CD4-positive, alpha-beta T cell treated with Interferon alpha-2 for 1 hour (primary cell): ENCODE measurements at regions not wholly inside any gene's neighbourhood (a gene's known extent, or its start where the extent isn't known, plus 50 kb on each side); places are given as distances from the start of the nearest gene placed in this dataset.
"Not testable (repeated sequence)": the region's sequence is repeated elsewhere in the genome, so short reads cannot be mapped to it uniquely, and the experiment has no call there.

ENCODE experiments used
- DNase-seq, 2 donors: peaks; one replicate each; pipeline ENCODE4 v3.0.0-alpha.2; 2020 to 2022

DNA sequence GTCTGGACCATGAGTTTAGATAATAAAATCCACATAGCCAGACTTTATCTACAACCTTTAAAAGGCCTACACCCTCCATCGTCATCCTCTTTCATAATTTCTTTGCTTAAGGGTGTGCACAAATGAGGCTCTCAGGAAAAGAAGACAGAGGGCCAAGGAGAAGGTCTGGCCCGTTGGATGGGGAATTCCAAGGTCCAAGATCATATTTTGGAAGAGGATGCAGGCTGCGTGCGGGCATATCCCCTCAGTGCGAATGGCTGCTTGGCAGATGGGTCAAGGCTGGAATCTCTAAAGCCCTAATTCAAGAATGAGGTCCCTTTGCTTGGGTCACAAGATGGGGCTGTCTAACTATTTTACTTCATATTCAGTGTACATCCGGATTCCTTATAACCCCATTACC lies 782.2 kb upstream of the NCAM2 start:
- DNase-seq, result no peak

DNA sequence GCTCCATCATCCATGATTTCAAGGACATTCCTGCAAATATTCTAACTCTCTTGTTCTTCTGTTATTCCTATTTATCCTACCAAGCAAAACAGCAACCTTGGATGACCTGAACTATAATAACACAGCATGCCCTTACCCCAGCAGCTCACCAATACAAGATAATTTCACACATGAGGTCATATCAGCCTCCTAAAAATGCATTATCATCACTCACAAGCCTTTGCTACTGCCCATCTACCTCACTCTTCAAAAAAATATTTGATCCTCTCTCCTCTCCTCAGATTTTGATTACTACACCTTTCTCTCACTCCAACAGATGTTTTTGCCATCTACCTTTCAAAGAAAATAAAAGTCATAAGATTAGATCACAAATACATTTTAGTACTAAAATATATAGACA lies 777.6 kb upstream of the NCAM2 start:
- DNase-seq, result no peak

DNA sequence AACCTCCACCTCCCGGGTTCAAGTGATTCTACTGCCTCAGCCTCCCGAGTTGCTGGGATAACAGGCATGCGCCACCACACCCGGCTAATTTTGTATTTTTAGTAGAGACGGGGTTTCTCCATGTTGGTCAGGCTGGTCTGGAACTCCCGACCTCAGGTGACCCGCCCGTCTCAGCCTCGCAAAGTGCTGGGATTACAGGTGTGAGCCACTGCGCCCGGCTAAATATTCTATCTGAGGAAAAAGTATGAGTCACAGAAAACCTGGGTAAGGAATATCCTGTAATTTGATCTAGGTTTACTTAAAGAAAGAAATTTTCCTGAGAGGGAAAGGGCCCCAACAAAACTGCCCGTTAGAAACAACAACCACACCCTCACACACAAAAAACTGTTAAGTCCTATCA lies 776.2 kb upstream of the NCAM2 start:
- DNase-seq, result not testable (repeated sequence)

DNA sequence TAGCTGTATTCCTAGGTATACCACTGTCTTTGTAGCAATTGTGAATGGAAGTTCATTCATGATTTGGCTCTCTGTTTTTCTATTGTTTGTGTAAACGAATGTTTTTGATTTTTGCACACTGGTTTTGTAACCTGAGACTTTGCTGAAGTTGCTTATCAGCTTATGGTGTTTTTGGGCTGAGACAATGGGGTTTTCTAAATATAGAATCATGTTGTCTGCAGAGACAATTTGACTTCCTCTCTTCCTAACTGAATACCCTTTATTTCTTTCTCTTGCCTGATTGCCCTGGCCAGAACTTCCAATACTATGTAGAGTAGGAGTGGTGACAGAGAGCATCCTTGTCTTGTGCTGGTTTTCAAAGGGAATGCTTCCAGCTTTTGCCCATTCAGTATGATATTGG lies 761.6 kb upstream of the NCAM2 start:
- DNase-seq, result not testable (repeated sequence)

DNA sequence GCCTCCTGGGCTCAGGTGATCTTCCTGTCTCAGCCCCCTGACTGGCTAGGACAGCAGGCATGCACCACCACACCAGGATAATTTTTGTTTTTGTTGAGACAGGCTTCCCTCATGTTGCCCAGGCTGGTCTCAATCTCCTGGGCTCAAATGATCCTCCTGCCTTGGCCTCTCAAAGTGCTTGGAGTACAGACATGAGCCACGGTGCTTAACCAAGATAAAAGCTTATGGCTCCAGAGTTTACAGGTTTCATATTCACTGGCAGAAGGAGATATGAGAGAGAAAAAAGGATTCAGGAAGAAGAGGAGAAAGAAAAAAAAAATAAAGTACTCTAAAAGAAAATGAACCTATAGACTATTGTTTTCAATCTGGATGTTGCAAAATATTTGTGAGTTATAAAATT lies 748.8 kb upstream of the NCAM2 start:
- DNase-seq, result no peak

DNA sequence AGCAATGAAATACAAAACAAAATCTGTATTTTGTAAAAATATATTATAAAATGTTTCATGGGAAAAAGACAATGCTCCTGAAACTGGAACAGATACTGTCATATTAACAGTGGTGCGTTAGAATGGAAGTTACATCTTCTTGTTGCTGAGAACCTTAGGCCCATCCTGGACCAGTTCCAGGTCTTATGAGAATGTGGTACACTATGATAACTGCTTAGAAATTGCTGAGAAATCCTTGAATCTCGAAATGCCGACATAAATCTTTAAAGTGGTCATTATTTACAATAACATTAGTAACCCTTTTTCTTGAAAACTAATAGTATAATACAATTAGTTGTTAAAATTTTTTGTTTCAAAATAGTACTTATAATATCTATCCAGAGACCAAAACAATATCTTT lies 747.9 kb upstream of the NCAM2 start:
- no peak for DNase-seq

DNA sequence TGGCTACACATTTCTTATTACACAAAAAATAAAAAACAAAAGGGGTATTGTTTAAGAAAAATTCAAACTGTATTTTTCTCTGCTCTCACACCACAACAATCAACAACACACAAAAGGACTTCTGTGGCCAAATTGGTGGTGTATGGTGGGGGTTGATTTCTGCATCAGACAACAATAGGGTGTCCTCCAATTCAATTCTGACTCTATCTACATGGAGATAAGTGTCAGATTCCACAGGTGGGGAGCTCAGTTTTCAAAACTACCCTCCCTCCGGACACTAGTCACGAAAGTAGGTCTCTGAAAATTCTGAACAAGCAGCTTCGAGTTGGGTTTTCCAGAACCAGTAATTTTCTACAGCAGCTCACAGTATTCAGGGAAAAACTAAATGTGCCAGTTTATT lies 744.9 kb upstream of the NCAM2 start:
- no peak for DNase-seq

DNA sequence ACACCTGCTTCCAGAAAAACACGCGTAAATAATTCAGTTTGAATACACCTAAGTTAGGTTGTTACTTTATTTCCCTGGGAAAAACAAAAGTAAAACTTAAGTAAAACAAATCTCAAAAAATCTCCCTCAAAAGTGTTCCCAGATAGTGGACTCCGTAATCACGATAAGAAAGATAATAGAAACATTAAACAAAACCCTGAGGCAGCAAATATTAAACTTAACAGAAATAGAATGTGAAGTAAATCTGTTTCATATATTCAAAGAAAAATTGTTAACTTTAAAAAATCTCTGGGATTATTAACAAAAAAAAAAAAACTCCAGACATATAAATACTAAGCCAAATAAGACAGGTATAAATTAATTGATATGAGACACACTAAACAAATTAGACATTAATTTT lies 743.2 kb upstream of the NCAM2 start:
- DNase-seq, result no peak

DNA sequence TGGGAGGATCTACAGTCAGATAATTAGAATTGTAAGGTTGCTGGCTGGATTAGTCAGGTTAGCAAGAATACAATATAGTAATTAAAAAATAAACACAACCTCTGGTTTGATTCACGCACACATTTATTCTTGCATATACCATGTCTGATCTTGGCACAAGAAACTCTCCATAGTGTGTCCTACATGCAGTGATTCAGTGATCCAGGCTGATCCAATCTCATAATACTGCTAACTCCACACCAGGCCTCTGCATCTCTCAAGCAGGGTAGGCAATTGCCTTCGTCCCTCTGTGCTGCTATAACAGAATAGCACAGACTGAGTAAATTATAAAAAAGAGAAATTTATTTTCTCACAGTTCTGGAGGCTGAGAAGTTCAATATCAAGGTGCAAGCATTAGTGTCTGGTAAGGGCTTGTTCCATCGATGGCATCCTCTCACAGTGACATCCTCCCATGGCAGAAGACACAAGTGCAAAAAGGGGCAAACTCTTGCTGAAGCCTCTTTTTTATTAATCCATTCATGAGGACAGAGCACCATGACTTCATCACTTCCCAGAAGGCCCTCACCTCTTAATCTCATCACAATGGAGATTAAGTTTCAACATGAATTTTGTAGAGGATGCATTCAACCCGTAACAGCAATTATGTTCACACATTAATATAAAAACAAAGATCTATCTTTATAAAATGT lies 741.0 kb upstream of the NCAM2 start:
- DNase-seq, result no peak

DNA sequence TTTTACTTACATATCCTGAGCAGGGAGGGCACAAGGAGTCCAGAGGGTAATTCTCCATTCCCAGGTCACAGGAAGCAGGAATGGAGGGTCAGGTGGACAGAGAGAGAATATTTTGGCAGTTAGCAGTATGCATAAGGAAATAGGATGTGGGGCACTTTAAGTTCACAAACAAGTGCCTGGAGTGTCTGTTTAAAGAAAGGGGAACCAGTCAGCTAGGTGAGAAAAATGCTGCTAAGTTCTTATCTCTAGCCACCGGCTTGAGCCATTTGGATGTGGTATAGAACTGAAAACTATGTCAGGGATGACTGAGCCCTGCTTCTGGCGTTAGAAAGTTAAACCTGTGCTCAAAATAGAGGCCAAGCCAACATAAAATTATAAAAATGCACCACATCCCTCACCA lies 739.7 kb upstream of the NCAM2 start:
- no peak for DNase-seq

DNA sequence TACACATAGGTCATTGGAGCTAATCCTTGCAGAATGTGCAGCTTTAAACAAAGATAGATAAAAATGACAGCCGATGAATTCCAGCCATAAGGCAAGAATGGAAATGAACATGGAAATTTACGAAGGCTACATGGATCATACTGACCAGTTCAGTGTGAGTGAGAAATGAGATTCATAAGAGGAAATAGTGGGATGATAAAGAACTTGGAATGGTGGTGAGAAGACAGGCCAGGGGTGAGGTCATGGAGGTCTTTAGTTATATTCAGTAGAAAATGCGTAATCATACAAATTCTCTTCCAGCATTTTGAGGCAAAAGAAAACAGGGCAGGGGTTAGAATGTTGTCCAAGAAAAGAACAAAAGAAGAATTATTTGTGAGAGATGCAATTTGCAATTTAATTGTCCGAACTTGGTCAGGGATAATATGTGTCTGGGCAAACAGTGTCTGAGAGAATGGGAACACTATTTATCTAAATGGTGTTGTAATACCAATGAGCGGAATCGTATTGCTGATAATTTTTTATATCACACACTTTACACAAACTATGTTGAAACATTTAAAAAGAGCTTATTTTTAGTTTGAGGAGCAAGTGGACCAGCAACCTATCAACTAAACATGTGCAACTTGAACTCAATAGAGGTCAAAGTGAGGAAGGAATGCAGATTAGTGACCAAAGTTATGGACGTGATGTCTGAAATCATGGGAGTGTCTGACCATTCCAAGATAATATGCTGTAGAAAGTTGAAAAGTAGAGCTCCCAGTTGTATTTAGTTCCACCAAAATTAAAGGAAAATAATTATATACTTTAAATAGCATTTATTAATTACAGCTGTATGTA lies 739.0 kb upstream of the NCAM2 start:
- DNase-seq, result no peak

DNA sequence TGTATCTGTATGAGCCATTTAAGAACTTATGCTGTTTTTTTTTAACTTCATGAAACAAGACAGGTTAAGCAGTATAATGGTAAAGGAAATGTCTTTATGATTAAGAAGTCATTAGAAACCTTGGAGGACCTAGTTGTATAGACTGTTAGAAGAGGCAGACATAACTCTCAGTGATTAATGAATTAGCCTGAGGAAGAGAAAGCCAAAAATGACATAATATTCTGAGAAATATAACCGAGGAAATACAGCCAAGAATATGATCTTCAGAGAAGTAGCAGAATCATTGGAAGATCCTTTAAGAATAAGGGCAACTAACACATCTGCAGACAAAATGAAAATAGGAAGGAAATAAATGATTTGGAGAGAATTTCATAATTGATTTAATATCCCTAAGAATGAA lies 738.1 kb upstream of the NCAM2 start:
- no peak for DNase-seq

DNA sequence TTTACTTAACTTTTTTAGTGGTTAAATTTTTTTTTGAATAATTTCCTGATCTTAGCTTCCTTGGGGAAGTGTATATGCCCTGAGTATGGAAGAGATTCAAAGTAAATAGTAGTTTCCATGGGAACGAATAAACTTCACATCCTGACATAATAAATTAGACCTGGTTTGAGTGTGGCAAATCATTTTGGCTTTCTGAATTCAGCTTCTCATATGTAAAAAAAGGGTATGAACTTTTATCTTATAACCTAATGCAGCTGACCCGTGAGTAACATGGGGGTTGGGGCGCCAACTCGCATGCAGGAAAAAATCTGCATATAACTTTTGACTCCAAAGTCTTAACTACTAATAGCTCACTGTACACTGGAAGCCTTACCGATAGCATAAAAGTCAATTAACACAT lies 736.8 kb upstream of the NCAM2 start:
- DNase-seq, result no peak

DNA sequence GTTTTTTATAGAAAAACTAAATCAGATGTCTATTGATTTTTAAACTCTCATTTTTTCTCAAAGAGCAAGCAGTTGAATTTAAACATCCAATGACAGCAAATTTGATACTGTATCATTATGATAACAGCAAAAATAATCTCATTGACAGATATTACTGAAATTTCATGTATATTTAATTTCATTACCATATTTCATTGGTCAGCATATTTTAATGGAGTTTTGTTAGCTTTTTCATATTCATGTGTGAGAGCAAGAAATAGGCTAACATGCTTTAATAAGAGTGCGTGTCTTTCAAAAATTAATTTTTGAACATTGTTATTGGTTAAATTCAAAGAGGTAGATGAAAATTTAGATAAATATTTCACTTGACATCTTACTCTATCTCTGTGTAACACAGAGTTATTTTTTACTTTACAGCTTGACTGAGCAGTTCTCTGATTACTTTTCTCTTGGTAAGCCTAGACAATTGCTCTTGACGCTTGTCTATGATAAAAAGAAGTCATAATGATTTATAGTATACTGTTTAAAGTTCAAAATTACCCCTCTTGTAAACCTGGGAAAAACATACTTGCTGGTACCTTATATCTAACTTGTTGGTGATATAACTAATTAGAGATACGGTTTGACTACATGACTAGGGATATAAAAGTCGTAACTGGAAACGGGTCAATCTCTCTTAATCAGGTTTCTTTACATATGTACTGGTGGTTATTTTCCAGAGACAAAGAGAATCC lies 732.3 kb upstream of the NCAM2 start:
- DNase-seq, result no peak

DNA sequence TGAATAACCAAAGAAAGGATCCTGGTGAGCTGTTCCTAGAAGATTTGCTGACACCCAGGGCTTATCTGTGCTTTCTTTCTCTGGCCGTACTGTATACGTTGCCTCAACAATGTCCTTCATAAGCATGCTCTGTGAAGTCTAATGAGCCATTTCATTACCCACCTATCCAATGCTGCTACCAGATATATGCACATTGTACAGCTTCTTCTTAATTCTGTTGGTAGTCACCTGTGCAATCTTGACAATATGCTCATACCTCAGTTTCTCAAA lies 731.8 kb upstream of the NCAM2 start:
- no peak for DNase-seq

DNA sequence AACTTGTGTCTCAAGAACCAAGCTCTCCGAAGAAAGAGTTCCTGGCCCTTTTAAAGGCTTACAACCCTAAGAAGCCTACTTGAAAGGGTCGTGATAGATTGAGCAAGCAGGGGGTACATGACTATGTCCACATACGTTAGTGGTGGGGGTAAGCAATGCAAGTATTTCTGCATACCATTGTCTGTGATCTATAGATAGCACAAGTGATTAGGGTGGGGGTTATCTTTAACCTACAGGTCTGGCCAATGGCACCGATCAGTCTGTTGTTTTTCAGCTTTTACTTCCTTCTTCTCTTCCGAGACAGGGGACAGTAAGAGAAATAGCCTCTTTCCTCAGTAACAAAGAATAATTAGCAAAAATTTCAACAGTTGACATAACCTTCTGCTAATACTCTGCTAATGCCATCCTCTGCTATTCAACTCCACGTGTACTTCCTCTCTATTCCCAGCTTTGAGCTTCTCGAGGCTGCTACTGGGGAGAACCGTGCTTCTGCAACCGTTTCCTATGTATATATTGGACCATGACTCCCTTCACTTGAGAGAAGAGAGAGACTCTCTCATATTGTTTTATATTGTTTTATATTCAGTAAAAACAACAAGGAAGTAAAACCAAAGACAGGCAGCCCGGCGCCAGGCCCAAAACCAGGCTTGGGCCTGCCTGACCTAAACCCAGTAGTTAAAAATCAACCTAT lies 727.7 kb upstream of the NCAM2 start:
- no peak for DNase-seq

DNA sequence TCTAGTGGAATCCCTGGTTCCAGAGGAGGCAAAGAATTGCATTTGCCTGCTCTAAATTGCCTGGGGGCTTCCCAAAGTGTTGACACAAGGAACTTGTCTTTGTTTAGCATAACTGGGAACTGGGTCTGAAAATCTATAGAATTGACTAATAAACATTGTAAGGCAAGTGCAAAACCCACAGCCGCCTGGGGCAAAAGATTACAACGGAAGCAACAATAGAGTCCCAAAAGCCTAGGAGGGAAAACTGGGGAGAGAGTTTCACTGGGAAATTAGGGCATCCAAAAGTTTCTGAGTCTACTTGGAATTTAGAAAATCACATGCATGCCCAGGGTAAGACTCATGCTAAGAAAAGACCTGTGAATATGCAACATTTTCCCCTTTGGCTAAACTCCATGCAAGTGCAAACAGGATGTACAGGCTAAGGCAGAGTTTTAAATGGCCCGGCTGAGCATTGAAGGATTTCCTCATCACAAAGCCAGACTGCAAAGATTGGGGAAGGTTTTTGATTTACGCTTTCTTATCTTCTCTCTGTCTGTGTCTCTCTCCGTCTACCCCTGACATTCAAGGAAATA lies 725.3 kb upstream of the NCAM2 start:
- DNase-seq, result no peak

DNA sequence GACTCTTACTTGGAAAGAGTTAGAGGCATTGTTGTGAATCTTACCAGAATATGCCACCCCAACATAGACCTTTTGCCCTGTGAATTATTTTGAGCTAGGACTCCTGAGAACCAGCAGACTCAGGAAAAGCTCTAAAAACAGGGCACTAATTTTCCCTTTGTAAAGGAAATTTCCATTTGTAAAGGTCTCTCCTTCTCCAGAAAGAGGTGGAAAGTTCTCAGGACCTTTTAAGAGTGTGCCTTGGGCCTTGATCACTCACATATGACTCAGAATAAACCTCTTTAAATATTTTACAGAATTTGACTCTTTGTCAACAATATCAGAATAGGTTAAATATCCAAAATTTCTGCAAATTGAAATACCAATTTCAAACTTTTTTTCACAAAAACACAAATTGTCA lies 721.8 kb upstream of the NCAM2 start:
- DNase-seq, result no peak

DNA sequence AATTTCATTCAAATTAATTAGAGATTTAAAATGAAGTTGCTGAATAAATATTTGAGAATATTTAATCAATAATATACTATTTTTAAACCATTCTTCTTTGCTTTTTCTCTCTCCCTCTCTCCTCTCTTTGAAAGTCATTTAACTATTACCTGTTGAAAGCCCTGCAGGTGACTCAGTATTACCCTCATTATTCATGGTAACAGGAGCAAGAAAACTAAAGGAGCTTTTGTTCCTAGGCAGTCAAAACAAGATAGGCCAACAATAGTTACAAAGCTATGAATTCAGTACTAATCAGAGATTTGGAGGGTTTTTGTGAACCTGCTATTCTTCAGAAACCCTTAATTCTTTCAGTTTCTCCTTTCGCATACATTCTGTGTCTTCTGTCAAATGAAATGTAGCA lies 721.3 kb upstream of the NCAM2 start:
- no peak for DNase-seq

DNA sequence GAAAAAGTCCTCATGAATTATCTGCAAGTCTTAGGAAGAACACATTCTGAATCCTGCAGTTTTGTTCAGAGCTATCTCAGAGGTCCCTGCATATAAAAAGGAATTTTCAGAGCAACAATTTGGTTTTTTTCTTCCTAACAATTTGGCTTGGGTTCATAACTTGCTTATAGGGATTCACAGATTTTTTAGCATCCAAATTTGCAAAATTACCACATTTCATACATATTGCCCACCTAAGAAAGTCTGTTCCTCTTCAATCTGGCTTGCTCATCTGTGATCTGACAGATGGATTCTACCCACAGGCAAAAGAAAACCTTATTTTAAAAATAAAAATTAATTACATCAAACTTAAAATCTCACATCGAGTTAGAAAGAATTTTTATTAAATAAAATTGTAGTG lies 714.4 kb upstream of the NCAM2 start:
- DNase-seq, result no peak

DNA sequence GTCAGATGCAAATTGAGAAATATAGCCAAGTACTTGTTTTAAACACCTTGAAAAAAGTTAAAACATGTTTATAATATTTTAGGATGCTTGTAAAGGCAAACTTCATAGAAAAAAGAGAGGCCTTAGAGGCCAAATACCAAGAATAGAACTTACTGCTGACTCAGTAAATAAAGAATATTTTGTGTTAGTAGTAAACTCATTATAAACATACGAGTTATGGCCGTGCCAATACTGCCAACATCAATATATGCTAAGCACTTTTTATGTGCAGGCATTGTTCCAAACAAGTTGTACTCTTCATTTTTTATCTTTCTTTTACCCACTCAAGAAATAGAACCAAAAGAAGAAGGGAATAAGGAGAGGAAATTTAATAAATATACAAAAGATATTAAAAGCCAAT lies 705.9 kb upstream of the NCAM2 start:
- DNase-seq, result no peak

DNA sequence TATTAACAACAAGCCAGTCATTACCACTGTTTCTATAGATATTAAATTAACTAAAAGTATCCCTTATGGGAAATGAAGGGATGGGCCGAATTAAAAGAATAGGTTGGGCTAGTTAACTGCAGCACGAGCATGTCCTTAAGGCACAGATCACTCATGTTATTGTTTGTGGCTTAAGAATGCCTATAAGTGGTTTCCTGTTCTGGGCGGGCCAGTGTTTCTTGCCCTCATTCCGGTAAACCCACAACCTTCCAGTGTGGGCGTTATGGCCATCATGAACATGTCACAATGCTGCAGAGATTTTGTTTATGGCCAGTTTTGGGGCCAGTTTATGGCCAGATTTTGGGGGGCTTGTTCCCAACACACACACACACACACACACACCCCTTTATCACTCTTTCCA lies 705.4 kb upstream of the NCAM2 start:
- peak in 1 of 2 donors; percentile 2 for DNase-seq

DNA sequence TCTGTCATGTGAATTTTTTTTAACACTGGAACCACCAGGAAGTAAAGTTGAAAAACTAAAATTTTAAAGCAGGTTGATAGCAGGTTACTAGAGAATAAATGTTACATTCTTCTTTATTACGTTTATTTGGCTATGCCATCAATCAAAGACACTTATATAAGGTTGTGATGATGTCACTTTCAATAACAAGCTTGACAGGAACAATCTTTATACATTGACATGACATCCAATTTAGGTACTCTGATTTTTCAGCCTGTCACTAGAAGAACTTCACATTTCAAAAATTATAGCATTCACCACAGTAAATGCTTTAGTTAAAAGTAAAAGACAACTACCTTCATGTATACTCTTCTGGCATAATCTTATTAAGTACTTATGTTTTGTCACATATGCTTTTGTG lies 696.8 kb upstream of the NCAM2 start:
- no peak for DNase-seq
